IMR-90 (cell line): ENCODE measurements at regions not wholly inside any gene's neighbourhood (a gene's known extent, or its start where the extent isn't known, plus 50 kb on each side); places are given as distances from the start of the nearest gene placed in this dataset. TPM values are rescaled to one million over a fixed set of nuclear protein-coding genes. Genes with fewer than 3 reads are reported as not detected.

ENCODE experiments used
- ATAC-seq: fragments of 200-7000 bp; cut with Tn5 transposase; 2 replicates; pipeline ENCODE4 v1.9.1; 2020; ENCODE audit warnings: low read depth, mild to moderate bottlenecking, moderate library complexity
- BruUV-seq: library from RNA; stranded (reverse); fragments of 400-500 nt; replicated peaks from 2 replicates; lab custom pipeline; 2021; lab: Mats Ljungman, UMichigan
- CTCF ChIA-PET: fragments of 300-600 bp; formaldehyde crosslinking; extraction: SDS; loops from one replicate; lab custom pipeline; 2021; ENCODE audit warnings: antibody characterized with exemption; lab: Yijun Ruan, JAX
- POLR2A ChIA-PET: fragments of 300-600 bp; sonication (Branson Sonifier 250); formaldehyde crosslinking; loops from one replicate; lab custom pipeline; 2022; ENCODE audit warnings: antibody characterized with exemption; ENCODE audit not compliant: unreplicated experiment; lab: Charles Lee
- DNase-seq: peaks from one replicate; pipeline ENCODE4 v3.0.0; 2013
- H2AFZ ChIP-seq: replicated peaks from 2 replicates; pipeline ENCODE3; 2013; ENCODE audit warnings: low read length, mild to moderate bottlenecking; ENCODE audit not compliant: poor library complexity
- H2AK5ac ChIP-seq: 2 replicates; pipeline ENCODE4 v1.6.1; 2013; ENCODE audit warnings: low read depth, low read length, inconsistent platforms
- H2AK9ac ChIP-seq: replicated peaks from 2 replicates; pipeline ENCODE3; 2013; ENCODE audit warnings: mild to moderate bottlenecking, low read depth, low read length, moderate library complexity; ENCODE audit not compliant: poor library complexity
- H2BK120ac ChIP-seq: 2 replicates; pipeline ENCODE4 v1.6.1; 2013; ENCODE audit warnings: low read depth, low read length, inconsistent platforms
- H2BK15ac ChIP-seq: 3 replicates; pipeline ENCODE4 v1.6.1; 2013; ENCODE audit warnings: low read depth, low read length, inconsistent platforms
- H2BK20ac ChIP-seq: 2 replicates; pipeline ENCODE4 v1.6.1; 2013; ENCODE audit warnings: low read depth, mild to moderate bottlenecking, inconsistent platforms, low read length, moderate library complexity
- H2BK5ac ChIP-seq: 2 replicates; pipeline ENCODE4 v1.6.1; 2013; ENCODE audit warnings: mild to moderate bottlenecking, low read depth, low read length, inconsistent platforms; ENCODE audit not compliant: poor library complexity, severe bottlenecking
- H3K14ac ChIP-seq: replicated peaks from 2 replicates; pipeline ENCODE4 v1.6.1; 2013; ENCODE audit warnings: low read depth, low read length, inconsistent platforms
- H3K18ac ChIP-seq: 2 replicates; pipeline ENCODE4 v1.6.1; 2013; ENCODE audit warnings: low read depth, low read length, control low read depth
- H3K23ac ChIP-seq: 2 replicates; pipeline ENCODE4 v1.6.1; 2013; ENCODE audit warnings: low read depth, low read length, inconsistent platforms
- H3K27ac ChIP-seq: 2 replicates; pipeline ENCODE4 v1.5.1; 2013; ENCODE audit warnings: mild to moderate bottlenecking, control low read depth, low read length; ENCODE audit not compliant: insufficient read depth
- H3K27me3 ChIP-seq: 2 replicates; pipeline ENCODE4 v1.6.1; 2013; ENCODE audit warnings: low read length; ENCODE audit not compliant: control insufficient read depth, insufficient read depth
- H3K36me3 ChIP-seq: 2 replicates; pipeline ENCODE4 v1.6.1; 2013; ENCODE audit warnings: low read length, mixed read lengths; ENCODE audit not compliant: control insufficient read depth, insufficient read depth
- H3K4ac ChIP-seq: 2 replicates; pipeline ENCODE4 v1.6.1; 2013; ENCODE audit warnings: low read depth, low read length, inconsistent platforms
- H3K4me1 ChIP-seq: 2 replicates; pipeline ENCODE4 v1.6.1; 2013; ENCODE audit warnings: low read length, mixed read lengths; ENCODE audit not compliant: control insufficient read depth, insufficient read depth
- H3K4me2 ChIP-seq: 2 replicates; pipeline ENCODE4 v1.6.1; 2013; ENCODE audit warnings: low read depth, mild to moderate bottlenecking, control low read depth, low read length, moderate library complexity
- H3K4me3 ChIP-seq: 2 replicates; pipeline ENCODE4 v1.5.1; 2013; ENCODE audit warnings: low read depth, mild to moderate bottlenecking, control low read depth, low read length, moderate library complexity; ENCODE audit not compliant: insufficient read depth
- H3K56ac ChIP-seq: 2 replicates; pipeline ENCODE4 v1.6.1; 2013; ENCODE audit warnings: low read length, inconsistent platforms; ENCODE audit not compliant: insufficient read depth; ENCODE audit errors: extremely low read depth
- H3K79me1 ChIP-seq, 2 experiments: 2 replicates each; pipeline ENCODE4 v1.6.1; 2013; ENCODE audit warnings: low read length in 2 of 2, inconsistent platforms in 1 of 2, low read depth in 1 of 2
- H3K9ac ChIP-seq: 2 replicates; pipeline ENCODE4 v1.6.1; 2013; ENCODE audit warnings: low read depth, low read length, control low read depth
- H3K9me1 ChIP-seq: 2 replicates; pipeline ENCODE4 v1.6.1; 2013; ENCODE audit warnings: low read length, inconsistent platforms; ENCODE audit not compliant: insufficient read depth
- H3K9me3 ChIP-seq: 2 replicates; pipeline ENCODE4 v1.6.1; 2013; ENCODE audit warnings: low read length; ENCODE audit not compliant: control insufficient read depth, insufficient read depth
- H4K20me1 ChIP-seq: 2 replicates; pipeline ENCODE4 v1.6.1; 2013; ENCODE audit warnings: low read length, inconsistent platforms; ENCODE audit not compliant: insufficient read depth
- H4K5ac ChIP-seq: 2 replicates; pipeline ENCODE4 v1.6.1; 2013; ENCODE audit warnings: mild to moderate bottlenecking, low read depth, low read length, control low read depth
- H4K8ac ChIP-seq, 2 experiments: 2 replicates each; pipeline ENCODE4 v1.6.1; 2013; ENCODE audit warnings: low read depth in 2 of 2, low read length in 2 of 2, control low read depth in 1 of 2, inconsistent platforms in 1 of 2
- H4K91ac ChIP-seq: 2 replicates; pipeline ENCODE4 v1.6.1; 2013; ENCODE audit warnings: low read depth, low read length, inconsistent platforms; ENCODE audit not compliant: insufficient read depth
- BHLHE40 ChIP-seq: fragments of 150-350 bp; IDR thresholded peaks from 2 replicates; pipeline ENCODE4 v1.6.1; 2016; ENCODE audit warnings: mild to moderate bottlenecking, low read depth, low read length
- MXI1 ChIP-seq: IDR thresholded peaks from 2 replicates; pipeline ENCODE4 v1.6.1; 2012; ENCODE audit warnings: low read depth, mild to moderate bottlenecking, low read length, moderate library complexity, borderline replicate concordance
- WGBS, 2 experiments: methylation state at CpG; one replicate each; pipeline versions ENCODE4 v1.1.5 to v1.1.7; 2013; ENCODE audit warnings: missing lambda C conversion rate in 2 of 2; ENCODE audit not compliant: insufficient read length in 1 of 2; ENCODE audit errors: extremely low coverage in 2 of 2; 5-methylcytosine and 5-hydroxymethylcytosine counted together
- dilution Hi-C: fragments of 300-500 bp; cut with HindIII; formaldehyde crosslinking; loops from one replicate; pipeline ENCODE4 v1.14.3; 2018; ENCODE audit warnings: low sequenced_read_pairs; ENCODE audit not compliant: unreplicated experiment
- in situ Hi-C: fragments of 300-500 bp; cut with MboI; formaldehyde crosslinking; loops from 3 replicates; pipeline ENCODE4 v1.14.3; 2019; ENCODE audit warnings: low sequenced_read_pairs, inconsistent platforms, mixed read lengths
- intact Hi-C: fragments of 100-400 bp; cut with micrococcal nuclease; formaldehyde crosslinking; loops from 2 replicates; pipeline ENCODE4 v1.10.0; 2022
- microRNA-seq, 2 experiments: library from miRNA; stranded (forward) in 1 of 2; unstranded in 1 of 2; fragments of 10-50 nt in 1 of 2; fragments of <30 nt in 1 of 2; gene quantifications in 1 of 2; microRNA quantifications in 1 of 2; one replicate each; pipeline versions ENCODE3 to v1.1.0; 2013 to 2020; ENCODE audit not compliant: insufficient read depth in 1 of 2, insufficient read length in 1 of 2, unreplicated experiment in 1 of 2
- small RNA-seq, 5 experiments: library from RNA; depleted of rRNA; stranded (forward); fragments of <200 nt; gene quantifications; one replicate each; pipeline ENCODE3, GENCODE V24; 2012
- TF ChIP-seq, protein P1 (sequence below): fragments of 150-350 bp; IDR thresholded peaks from 2 replicates; pipeline ENCODE4 v1.6.1; 2017; ENCODE audit warnings: mild to moderate bottlenecking, antibody characterized with exemption, low read length, low read depth

DNA sequence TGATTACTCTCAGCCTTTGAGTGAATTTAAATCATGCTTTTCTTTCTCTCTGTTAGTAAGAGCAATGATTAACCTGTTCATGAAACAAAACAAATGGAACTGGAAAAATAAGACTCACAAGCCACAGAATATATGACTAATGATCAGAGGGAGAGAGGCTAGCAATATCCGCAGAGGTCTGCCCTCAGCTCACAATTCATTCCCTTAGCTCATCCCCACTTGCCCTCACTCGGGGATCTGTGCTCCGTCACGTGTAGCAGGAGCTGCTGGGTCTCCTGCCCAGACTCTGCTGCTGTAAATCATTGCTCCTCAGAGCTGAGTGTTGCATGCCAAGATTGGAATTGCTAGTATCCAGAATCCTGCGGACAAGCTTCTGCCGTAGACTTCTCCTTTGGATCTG lies 53.1 kb upstream of the GNG2 start:
- Histone ChIP-seq H4K8ac (no peak overlapping the region), H3K79me1 (no peaks in the 10 kb centered on the region), H3K4ac (no peak overlapping the region), H3K36me3 (no peaks in the 10 kb centered on the region), H3K14ac (no peak overlapping the region), H2AFZ (no peak overlapping the region), H2BK5ac (no peak overlapping the region), H3K9me3 (peaks cover 8% of the 10 kb centered on the region), H3K4me1 (peaks cover 4% of the 10 kb centered on the region; the same call in 1 of the 2 replicates), H3K18ac (no peak overlapping the region), H3K4me3 (no peak overlapping the region), H2AK9ac (no peak overlapping the region), H2BK120ac (no peak overlapping the region), H4K20me1 (no peaks in the 10 kb centered on the region), H2AK5ac (no peak overlapping the region), H3K27ac (no peak overlapping the region), H4K5ac (no peak overlapping the region), H4K91ac (no peak overlapping the region), H2BK20ac (no peak overlapping the region), H3K4me2 (no peak overlapping the region), H3K23ac (no peak overlapping the region), H2BK15ac (no peak overlapping the region), H3K56ac (no peak overlapping the region), H3K9me1 (no peaks in the 10 kb centered on the region), H3K9ac (no peak overlapping the region), H3K27me3 (peaks cover 8% of the 10 kb centered on the region; the same call in 1 of the 2 replicates)
- ChIA-PET CTCF (no interaction called here), POLR2A (no interaction called here)
- in situ Hi-C loops (no loop called here), intact Hi-C loops (no loop called here), dilution Hi-C loops (no loop called here)
- WGBS, 2 experiments: 10% methylated on average over 2 of the region's 6 CpGs; no CpG with 5 or more reads in 1 of the 2 experiments
- no peak for TF ChIP-seq MXI1
- TF ChIP-seq, protein P1, sequence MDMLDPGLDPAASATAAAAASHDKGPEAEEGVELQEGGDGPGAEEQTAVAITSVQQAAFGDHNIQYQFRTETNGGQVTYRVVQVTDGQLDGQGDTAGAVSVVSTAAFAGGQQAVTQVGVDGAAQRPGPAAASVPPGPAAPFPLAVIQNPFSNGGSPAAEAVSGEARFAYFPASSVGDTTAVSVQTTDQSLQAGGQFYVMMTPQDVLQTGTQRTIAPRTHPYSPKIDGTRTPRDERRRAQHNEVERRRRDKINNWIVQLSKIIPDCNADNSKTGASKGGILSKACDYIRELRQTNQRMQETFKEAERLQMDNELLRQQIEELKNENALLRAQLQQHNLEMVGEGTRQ: peak; percentile 49; the same call in 1 of the 2 replicates
- peak; percentile 59; the same call in 1 of the 2 replicates for TF ChIP-seq BHLHE40
- BruUV-seq: no TSS peak
- ATAC-seq: peak; percentile 73
- peak; percentile 56 for DNase-seq

Small RNA genes in the stretch of these regions (microRNA-seq; reads per million reads assigned to microRNA genes)
- not detected for gene AL079307.3 (ENCODE audit: insufficient read depth, insufficient read length)

Small RNA genes in the stretch of these regions (small RNA-seq; reads per million reads assigned to genes)
- 0 reads per million in 5 experiments for gene AL079307.3
